ENCODE measurements at regions not wholly inside any gene's neighbourhood (a gene's known extent, or its start where the extent isn't known, plus 50 kb on each side); places are given as distances from the start of the nearest gene placed in this dataset.

- no peak for DNase-seq (ENCODE audit: low spot score, unreplicated experiment)
- no peak overlapping the region for H3K4me3 Mint-ChIP-seq (ENCODE audit: low read depth)
- no peak overlapping the region for H3K27ac Mint-ChIP-seq
- peaks cover 2% of the 10 kb centered on the region for H3K36me3 Mint-ChIP-seq (ENCODE audit: insufficient read depth)
- H3K4me1 Mint-ChIP-seq (ENCODE audit: low read depth) = peaks cover 5% of the 10 kb centered on the region
- TF ChIP-seq CTCF (IDR thresholded peaks at IDR 0.05; ENCODE audit: unreplicated experiment) = no peak
- H3K9me3 Mint-ChIP-seq (ENCODE audit: low read depth) = peaks cover 22% of the 10 kb centered on the region
- H3K27me3 Mint-ChIP-seq = no peaks in the 10 kb centered on the region
These were observed 640.7 kb downstream of the EDEM1 start for GRCh38 chr3:5828251-5828650.

GRCh38 chr3:5840056-5840455 is 652.5 kb downstream of the EDEM1 start:
- Mint-ChIP-seq H3K27me3 (no peaks in the 10 kb centered on the region), H3K4me1 (ENCODE audit: low read depth) (no peaks in the 10 kb centered on the region), H3K9me3 (ENCODE audit: low read depth) (peaks cover under 1% of the 10 kb centered on the region), H3K4me3 (ENCODE audit: low read depth) (no peak overlapping the region), H3K36me3 (ENCODE audit: insufficient read depth) (no peaks in the 10 kb centered on the region), H3K27ac (no peak overlapping the region)
- no peak for DNase-seq (ENCODE audit: low spot score, unreplicated experiment)
- no peak for TF ChIP-seq CTCF (IDR thresholded peaks at IDR 0.05; ENCODE audit: unreplicated experiment)

GRCh38 chr3:5841599-5841998 is 654.1 kb downstream of the EDEM1 start:
- Mint-ChIP-seq H3K4me3 (ENCODE audit: low read depth) (no peak overlapping the region), H3K9me3 (ENCODE audit: low read depth) (no peaks in the 10 kb centered on the region), H3K36me3 (ENCODE audit: insufficient read depth) (no peaks in the 10 kb centered on the region), H3K27me3 (no peaks in the 10 kb centered on the region), H3K27ac (no peak overlapping the region), H3K4me1 (ENCODE audit: low read depth) (no peaks in the 10 kb centered on the region)
- no peak for DNase-seq (ENCODE audit: low spot score, unreplicated experiment)
- no peak for TF ChIP-seq CTCF (IDR thresholded peaks at IDR 0.05; ENCODE audit: unreplicated experiment)

- H3K4me3 Mint-ChIP-seq (ENCODE audit: low read depth) = no peak overlapping the region
- no peaks in the 10 kb centered on the region for H3K36me3 Mint-ChIP-seq (ENCODE audit: insufficient read depth)
- no peak overlapping the region for H3K27ac Mint-ChIP-seq
- no peaks in the 10 kb centered on the region for H3K4me1 Mint-ChIP-seq (ENCODE audit: low read depth)
- peaks cover 3% of the 10 kb centered on the region for H3K9me3 Mint-ChIP-seq (ENCODE audit: low read depth)
- no peak for TF ChIP-seq CTCF (IDR thresholded peaks at IDR 0.05; ENCODE audit: unreplicated experiment)
- no peak for DNase-seq (ENCODE audit: low spot score, unreplicated experiment)
- no peaks in the 10 kb centered on the region for H3K27me3 Mint-ChIP-seq
These were observed 658.8 kb downstream of the EDEM1 start for GRCh38 chr3:5846261-5846660.

- Mint-ChIP-seq H3K27me3 (no peaks in the 10 kb centered on the region), H3K27ac (no peak overlapping the region), H3K4me1 (ENCODE audit: low read depth) (no peaks in the 10 kb centered on the region), H3K36me3 (ENCODE audit: insufficient read depth) (no peaks in the 10 kb centered on the region), H3K9me3 (ENCODE audit: low read depth) (no peaks in the 10 kb centered on the region), H3K4me3 (ENCODE audit: low read depth) (no peak overlapping the region)
- DNase-seq (ENCODE audit: low spot score, unreplicated experiment) = no peak
- no peak for TF ChIP-seq CTCF (IDR thresholded peaks at IDR 0.05; ENCODE audit: unreplicated experiment)
These were observed 673.6 kb downstream of the EDEM1 start for GRCh38 chr3:5861151-5861550.
